OCI-LY3 (cell line): ENCODE measurements at regions not wholly inside any gene's neighbourhood (a gene's known extent, or its start where the extent isn't known, plus 50 kb on each side); places are given as distances from the start of the nearest gene placed in this dataset.

ENCODE experiments used
- EZH2phosphoT487 ChIP-seq: fragments of 200-600 bp; shearing (Covaris generic); IDR thresholded peaks from 2 replicates; pipeline ENCODE4 v1.6.1; 2018; ENCODE audit warnings: antibody characterized with exemption, mixed run types, low read depth
- TF ChIP-seq, protein P1 (sequence below): fragments of 200-600, 300-600 bp; sonication (generic); IDR thresholded peaks from 2 replicates; pipeline ENCODE4 v1.5.1; 2014; ENCODE audit warnings: antibody characterized with exemption, low read length, low read depth

DNA sequence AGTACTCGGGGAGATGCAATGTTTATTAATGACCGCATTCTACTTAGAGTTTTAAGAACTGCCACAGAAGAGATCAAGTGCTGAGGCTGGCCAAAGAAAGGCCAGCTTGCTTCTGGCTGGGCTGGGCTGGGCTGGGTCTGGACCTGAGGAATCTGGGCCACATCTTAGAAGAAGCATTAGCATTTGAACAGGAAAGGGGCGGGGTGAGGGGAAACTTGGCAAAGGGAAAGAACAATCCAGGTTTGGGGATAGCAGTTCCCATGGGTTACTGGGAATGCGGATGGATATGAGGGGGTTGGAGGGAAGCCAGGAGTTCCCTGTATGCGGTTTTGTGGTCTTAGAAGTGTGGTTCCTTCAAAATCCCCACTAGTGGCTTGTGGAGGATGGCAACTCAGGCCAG lies 83.3 kb downstream of the CLDN34 start:
- TF ChIP-seq, protein P1, sequence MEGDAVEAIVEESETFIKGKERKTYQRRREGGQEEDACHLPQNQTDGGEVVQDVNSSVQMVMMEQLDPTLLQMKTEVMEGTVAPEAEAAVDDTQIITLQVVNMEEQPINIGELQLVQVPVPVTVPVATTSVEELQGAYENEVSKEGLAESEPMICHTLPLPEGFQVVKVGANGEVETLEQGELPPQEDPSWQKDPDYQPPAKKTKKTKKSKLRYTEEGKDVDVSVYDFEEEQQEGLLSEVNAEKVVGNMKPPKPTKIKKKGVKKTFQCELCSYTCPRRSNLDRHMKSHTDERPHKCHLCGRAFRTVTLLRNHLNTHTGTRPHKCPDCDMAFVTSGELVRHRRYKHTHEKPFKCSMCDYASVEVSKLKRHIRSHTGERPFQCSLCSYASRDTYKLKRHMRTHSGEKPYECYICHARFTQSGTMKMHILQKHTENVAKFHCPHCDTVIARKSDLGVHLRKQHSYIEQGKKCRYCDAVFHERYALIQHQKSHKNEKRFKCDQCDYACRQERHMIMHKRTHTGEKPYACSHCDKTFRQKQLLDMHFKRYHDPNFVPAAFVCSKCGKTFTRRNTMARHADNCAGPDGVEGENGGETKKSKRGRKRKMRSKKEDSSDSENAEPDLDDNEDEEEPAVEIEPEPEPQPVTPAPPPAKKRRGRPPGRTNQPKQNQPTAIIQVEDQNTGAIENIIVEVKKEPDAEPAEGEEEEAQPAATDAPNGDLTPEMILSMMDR: no peak
- TF ChIP-seq EZH2phosphoT487: no peak
